GM21367 (cell line): ENCODE measurements at regions not wholly inside any gene's neighbourhood (a gene's known extent, or its start where the extent isn't known, plus 50 kb on each side); places are given as distances from the start of the nearest gene placed in this dataset.
A peak's percentile ranks its signal among the peaks of the same experiment; 100 is the strongest.
"Not testable (repeated sequence)": the region's sequence is repeated elsewhere in the genome, so short reads cannot be mapped to it uniquely, and the experiment has no call there.

Experiments used
- ATAC-seq: cut with Tn5 transposase; IDR thresholded peaks from one replicate; pipeline ENCODE4 v1.9.1; 2021; ENCODE audit not compliant: unreplicated experiment

DNA sequence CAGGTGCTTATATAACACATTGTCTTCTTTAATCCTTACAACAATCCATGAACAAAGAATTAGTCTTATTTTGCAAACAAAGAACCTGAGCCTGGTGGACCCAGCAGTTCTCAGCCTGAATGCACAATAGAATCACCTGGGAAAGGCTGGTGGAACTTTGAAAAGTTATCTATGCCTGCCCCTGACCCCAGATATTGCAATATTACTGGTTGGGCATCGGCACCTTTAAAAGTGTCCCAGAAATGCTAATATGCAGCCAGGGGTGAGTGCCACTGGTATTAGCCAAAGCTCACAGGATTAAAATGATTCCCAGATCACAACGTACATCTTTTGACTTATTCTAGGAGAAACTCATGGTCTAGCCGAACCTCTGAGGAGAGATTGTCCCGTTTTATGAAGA is 268.8 kb downstream of the KLF5 start:
- no peak for ATAC-seq

DNA sequence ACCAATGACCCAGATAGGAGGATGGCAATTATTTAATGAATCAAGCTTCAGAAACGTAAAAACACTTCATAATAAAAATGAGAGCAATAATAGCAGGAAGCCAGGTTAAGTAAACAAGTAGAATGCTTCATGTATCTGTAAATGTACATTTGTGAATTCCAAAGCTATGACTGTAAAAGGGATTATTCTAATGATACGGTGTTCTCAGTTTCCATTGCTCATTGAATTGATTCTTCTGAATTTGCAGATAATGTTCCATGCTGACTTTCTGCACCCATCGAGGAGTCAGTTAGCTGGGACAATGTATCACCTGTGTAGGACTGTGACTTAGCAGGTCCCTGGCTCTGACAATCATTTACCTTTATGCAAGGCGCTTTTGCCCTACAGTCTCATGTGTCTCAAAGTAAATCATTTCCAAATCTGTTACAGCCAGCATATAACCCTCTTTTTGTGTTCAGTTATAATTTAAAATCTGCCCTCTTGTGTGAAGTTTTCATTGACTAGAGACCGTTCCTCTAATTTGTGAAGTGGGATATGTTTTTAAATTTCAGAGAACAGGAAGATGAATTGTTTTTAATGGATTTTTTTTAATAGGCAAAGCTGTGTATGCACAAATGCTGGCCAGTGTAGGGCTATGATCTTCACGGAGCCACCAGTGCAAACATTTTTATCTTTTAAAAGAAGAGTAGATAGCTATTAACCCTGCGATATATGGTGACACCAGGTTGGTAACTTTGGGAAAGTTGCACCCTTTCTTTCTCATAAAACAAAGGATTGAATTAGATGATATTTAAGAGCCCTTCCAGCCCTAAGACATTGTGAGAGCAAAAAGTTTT is 267.1 kb downstream of the KLF5 start:
- peak; percentile 53 for ATAC-seq

DNA sequence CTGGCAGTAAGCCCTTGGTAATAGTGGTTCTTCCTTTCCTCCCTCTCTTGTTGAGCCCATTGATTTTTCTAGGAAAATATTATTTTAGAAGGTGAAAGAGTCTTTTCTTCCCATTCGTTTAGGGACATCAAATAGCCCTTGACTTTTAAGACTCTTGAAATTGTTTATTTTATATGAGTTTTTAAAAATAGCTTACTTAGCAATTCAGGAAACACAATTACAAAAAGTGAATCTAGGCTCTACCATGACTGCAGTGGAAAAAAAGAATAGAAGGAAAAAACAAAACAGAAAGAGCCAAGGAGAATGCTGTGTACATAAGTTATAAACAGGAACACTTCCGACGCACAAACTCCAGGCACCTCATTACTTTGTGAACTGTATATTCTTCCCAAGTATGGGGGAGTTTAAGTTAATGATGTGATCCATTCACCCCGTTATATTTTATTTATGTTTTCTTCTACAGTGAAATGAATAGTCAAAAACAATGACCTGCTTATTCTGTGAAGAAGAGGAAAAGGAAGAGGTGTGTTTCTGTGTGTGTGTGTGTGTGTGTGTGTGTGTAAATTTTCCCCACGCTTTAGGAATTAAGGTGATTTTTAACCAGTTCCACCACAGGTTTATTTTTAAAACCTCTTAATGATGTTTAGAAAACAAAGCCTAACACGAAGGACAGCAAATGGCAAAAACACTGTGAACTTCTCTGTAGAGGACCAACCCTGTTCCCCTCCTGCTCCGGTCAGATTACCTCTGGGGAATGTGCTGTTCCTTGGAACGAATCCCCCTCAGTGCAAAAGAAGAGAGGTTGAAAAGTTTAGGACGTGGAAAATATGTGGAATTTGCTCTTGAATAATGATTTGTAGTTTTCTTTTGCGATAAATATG is 266.3 kb downstream of the KLF5 start:
- ATAC-seq = no peak

DNA sequence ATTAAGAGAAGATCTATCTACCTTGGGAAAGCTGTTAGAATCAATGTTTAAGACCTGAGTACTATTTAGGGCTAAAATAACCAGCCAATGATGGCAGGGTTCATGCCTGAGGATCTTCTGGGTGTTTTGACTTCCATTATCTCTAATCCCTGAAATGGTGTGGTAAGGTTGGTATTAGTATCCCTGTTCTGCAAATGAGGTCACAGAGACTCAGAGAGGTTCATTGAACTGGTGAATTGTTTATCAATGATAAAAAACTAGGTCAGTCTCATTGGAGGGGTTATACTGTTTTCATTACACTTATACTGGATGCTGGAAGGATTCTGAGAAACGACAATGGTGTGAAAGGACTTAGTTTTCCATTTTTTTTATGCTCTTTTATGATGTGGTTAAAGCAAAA is 264.8 kb downstream of the KLF5 start:
- ATAC-seq = no peak

DNA sequence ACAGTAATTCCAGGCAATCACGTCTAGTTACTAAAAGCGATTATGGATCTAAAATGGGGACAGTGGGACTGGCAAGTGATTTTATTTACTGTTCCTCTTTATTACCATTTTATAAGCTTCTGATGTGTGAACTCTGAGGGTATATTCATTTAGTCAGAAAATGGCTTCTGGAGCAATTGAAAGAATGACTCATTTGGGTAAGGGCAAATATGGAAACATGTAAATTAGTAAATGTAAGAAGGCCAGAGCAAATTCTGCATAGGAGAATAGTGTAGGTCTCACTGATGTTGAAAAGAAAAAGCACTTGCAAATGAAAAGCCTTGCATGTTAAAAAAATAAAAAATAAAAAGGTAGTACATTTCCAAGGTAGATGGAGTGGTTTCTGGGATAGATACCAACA is 262.2 kb downstream of the KLF5 start:
- ATAC-seq = no peak

DNA sequence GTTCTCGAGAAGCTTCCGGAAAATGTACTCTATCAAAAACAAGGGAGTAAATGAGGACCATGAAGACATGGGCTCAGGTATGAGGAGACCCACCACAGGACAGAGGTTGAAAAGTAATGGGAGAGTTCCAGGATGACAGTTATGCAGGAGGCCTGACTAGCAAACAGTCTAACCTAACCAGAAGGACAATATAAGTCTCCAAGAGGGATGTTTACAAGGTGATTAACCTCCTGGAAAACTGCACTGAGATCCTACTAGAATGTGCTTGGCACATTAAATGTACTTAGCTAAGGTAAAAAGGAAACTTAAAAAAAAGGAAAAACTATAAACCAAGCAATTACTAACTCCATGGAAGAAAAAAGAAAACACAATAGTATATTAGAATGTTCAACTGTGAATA is 258.3 kb downstream of the KLF5 start:
- no peak for ATAC-seq

DNA sequence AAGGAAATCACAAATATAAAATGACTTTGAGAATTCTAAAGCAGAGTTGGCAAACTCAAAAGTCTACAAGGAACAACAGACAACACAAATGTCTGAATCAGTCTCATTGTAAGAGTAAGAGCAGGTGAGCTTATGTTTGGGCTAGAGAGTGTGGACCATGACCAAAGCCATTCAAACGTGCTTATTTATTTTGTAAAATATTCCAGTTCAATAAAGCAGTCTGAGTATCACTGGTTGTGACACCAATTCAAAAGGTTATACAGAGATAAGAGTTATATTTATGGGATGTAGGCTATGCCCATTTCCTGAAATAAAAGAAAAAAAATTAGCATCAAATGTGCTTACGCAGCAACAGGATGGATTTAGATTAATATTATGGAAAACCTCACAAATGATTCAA is 251.6 kb downstream of the KLF5 start:
- ATAC-seq = no peak

DNA sequence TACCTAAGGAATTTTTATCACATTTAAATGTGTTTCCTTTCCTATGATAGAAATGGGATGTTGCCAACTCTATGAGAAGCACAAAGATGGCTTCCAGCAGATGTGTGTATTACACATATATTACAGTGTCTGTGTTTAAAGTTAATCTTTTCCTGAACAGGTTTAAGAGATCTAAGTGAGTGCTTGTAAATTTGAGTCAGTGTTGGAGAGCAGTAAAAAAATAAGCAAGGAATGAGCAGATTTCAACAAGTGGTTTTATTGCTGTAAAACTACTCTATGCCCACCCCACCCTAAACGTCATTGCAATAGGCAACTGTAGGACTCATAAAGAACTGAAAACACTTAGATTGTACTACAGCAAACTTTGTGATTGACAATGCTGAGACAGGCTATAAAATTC is 248.7 kb downstream of the KLF5 start:
- ATAC-seq = no peak

DNA sequence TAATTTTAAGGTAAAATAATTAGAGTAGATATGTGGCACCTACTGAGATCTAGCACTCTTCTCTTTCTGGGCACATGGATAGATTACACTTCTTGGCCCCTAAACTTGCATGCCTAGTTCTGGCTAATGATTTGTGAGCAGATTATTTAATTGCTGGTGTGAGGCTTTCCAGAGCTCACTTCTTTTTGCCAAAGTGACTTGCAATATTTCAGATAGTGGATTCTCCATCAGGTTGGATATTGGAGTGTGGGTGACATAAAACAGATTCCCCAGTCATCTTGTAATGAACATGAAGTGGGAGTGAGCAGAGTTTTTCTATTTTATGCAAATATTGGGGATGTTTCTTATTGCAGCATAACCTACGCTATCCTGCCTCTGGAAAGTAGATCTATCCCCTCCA is 247.9 kb downstream of the KLF5 start:
- no peak for ATAC-seq

DNA sequence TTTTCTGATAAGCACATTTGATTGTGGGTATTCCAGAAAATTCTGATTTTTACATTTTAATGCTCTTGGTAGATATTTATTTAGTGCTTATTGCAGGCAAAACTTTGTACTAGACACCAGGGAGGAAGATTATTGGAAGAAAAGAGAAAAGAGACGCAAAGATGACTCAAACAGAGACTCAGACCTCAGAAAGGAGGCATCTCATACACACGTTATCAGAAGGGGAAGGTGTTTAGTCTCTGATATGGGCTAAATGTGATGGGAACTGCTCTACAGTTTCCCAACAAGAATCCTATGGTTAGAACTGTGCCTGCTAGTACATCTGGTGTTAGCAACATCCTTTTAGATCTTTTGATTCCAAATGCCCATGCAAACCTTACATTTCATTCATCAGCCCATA is 245.6 kb downstream of the KLF5 start:
- ATAC-seq = no peak

DNA sequence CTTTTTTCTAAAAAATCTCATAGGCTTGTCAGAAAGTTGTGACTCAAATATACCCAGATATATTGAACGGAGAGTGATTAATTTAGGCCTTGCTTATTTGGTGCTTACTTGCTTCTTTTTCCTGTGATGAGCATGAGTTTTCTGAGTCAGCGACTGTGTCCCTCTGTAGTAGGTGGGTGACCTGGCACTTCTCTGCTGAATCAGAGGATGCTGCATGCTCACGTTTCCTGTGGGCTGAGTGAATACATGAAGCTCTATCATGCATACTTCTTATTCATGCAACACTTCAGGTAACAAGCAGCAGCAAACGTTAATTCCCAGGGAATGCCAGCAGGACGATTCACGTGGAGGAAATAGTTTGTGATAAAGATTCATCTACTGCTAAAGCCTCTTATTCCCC is 245.0 kb downstream of the KLF5 start:
- ATAC-seq = no peak

DNA sequence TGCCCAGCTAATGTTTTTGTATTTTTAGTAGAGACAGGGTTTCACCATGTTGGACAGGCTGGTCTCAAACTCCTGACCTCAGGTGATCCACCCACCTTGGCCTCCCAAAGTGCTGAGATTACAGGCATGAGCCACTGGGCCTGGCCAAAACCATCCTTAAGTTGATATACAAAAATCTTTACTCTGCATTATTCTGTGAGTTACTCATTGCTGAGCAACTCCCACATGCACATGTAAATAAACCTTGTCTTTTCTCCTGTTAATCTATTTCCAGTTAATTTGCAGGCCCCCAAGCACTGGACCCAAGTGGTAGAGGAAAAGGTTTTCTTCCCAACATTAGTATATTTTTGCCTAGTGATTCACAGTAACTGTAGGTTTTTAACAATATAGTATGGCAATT is 242.8 kb downstream of the KLF5 start:
- ATAC-seq = not testable (repeated sequence)

DNA sequence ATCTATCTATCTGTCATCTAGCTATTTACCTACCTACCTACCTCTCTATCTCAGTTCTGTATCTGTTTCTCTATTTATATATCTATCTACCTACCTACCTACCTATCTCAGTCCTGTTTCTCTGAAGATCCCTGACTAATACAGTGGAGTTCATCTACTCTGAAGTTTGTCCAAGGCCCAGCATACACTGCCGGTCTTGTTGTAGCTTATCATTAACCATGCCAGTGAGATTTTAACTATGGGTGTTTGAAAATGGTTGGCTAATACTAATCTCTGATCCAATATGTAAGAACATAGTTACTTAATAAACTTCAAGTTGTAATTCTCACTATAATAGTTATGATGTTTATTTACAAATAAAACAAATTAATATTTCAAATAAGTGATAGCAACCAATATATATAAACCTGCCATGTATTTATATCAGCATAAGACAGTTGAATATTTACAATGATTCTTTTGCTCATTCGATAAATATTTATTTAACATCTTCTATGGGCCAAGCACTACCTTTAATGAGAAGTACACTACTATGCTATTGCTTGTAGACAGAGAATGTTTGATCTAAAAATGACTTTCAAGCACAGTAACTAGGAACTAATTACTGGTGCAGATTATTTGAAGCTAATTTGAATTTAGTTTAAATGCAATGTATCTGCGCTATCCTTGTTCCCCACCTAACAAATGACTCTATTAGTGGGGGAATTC is 242.1 kb downstream of the KLF5 start:
- ATAC-seq = no peak

DNA sequence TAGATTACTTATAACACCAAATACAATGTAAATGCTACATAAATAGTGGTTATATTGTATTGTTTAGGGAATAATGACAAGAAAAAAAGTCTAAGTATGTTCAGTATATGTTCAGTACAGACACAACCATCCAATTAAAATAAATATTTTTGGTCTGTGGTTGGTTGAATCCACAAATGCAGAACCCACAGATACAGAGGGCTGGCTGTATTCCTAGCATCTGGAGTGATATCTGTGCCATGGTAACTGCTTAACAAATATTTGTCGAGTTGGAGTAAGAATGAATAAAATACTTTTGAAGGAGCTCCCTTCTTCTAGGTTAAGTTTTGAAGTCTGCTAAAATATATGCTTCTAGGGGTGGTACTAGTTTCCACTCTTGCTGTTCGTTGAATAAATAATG is 241.0 kb downstream of the KLF5 start:
- no peak for ATAC-seq

DNA sequence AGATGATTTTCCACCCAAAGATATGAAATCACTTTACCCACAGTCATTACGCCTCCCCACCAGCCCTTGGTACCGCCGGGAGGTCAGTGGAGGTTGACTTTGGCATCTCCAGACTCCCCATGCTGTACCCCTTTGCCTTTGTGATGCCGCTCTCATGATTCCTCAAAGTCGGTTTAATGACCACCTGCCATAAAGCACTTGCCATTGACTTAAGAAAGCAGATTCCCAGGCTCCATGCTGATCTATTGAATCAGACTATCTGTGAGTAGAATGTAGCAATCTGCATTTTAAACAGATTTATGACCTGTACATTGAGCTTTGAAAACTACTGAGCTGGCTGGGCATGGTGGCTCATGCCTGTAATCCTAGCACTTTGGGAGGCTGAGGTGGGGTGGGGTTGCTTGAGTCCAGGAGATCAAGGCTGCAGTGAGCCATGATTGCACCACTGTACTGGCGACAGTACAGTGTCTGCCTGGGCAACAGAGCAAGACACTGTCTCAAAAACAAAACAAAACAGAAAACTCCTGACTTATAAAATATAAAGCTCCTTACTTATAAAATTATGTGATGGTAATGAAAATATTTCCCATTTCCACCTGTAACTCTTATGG is 235.2 kb downstream of the KLF5 start:
- no peak for ATAC-seq

DNA sequence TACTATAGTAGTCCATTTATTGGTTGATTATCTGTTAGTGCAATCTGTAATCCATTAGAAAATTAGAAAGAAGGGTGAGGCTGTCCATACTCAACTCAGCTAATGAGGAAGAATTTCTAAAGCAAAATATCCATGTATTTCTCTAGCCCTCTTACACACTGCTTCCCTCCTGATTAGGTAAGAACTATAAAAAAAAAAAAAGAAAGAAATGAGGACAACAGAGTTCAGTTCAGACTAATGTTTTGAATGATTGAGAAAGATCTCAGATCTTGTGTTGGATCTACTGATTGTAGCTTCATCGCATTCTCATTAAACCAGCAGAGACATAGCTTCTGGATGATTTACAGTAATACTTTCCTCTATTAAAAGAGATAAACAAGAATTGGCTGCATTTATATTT is 233.3 kb downstream of the KLF5 start:
- no peak for ATAC-seq

DNA sequence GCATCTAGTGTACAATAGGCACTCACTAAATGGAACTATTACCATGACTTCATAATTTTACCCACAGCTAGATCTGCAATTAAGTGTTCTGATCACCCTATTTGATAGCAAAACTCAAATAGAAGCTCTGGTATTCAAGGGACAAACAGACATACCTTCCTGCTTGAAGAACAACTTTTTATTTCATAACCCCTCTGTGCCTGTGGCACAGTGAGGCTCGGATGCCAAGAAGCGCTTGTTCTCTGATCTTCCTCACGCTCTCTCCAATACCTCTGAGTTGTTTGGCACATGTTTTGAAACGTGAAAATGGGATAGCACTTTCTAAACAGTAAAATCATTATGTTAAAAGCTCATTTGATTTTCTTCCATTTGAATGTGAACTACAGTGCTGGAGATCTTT is 232.0 kb downstream of the KLF5 start:
- ATAC-seq = no peak

DNA sequence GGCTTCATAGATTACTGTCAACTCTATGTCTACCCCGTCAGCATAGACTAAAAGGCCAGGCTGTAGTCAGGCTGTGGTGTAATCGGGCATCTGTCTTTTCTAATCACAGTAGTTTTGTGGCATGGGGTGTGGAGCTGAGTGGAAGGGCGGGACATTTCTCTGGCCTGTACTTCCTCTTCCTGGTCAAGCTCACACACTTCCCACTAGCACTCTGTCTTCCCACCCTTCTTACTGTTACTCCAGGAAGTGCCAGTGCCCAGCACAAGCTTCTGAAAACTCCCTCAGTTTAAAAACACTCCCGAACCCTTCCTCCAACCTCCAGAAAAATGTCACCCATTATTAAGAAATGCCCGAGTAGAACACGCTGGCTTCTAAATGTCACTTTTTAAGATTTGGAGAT is 229.8 kb downstream of the KLF5 start:
- ATAC-seq = no peak

DNA sequence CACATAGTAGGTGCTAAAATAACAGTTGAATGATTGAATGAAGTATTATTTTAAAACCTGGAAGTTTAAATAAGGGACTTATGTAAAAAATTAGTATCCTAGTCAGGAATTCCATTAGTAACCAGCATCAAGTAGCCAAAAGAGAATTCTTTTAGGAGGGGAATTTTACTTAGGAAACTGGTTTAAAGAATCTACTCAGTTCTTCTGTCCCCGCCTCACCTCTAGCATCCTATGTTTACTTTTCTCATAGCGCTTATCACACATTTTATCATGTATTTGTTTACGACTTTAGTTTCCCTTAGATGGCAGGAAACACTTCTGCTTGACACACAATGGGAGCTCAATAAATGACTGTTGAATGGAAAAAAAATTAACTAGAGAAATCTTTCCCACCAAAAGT is 229.0 kb downstream of the KLF5 start:
- ATAC-seq = no peak

DNA sequence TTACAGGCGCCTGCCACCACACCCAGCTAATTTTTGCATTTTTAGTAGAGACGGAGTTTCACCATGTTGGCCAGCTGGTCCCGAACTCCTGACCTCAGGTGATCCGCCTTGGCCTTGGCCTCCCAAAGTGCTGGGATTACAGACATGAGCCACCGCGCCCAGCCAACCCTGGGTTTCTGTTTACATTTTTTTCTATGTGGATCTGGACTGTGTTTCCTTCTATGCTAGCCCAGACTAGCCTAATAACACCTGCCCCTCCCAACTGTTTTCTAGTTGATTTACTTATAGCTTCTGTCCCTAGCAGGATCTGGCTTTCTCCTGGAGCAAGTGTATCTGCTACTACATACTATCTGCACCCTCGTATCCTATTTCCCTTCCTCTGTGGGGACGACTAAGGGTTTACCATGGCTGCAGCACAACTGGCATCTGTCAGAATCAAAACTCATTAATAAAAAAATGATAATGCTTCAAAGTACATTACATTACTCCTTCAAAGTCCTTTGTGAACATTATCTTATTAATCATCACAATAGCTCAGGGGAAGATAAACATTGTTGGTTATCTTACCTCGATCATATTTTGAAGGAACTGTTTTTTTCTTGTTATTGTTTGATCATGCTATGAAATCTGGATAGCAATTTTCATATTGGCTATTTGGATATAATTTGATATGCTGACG is 228.3 kb downstream of the KLF5 start:
- ATAC-seq = no peak

DNA sequence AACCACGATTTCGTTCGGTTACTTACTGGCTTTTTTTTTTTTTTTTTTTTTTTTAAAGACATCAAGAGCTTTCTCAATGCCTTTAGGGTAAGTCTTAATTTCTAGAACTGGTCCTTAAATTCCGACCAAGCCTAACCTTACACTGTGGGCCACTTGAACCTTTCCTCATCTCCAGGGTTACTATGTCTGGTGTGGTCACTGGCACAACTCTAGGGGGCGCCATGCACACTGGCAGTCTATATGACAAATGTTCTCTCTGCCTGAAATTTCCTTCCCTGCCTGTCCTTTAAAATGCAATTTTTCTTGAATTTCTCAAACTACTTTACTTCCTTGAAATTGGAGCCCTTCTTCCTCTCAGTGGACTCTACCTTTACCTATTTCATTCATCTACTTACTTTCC is 227.4 kb downstream of the KLF5 start:
- ATAC-seq = no peak
